Loucy (cell line): ENCODE measurements at regions not wholly inside any gene's neighbourhood (a gene's known extent, or its start where the extent isn't known, plus 50 kb on each side); places are given as distances from the start of the nearest gene placed in this dataset.

ENCODE experiments used
- EZH2phosphoT487 ChIP-seq: fragments of 200-600 bp; IDR thresholded peaks from 2 replicates; pipeline ENCODE4 v1.6.1; 2018; ENCODE audit warnings: antibody characterized with exemption, mild to moderate bottlenecking, moderate library complexity, borderline replicate concordance
- TF ChIP-seq, protein P1 (sequence below): fragments of 200-600 bp; sonication (generic); conservative IDR thresholded peaks from 2 replicates; pipeline ENCODE4 v1.5.1; 2014; ENCODE audit warnings: mild to moderate bottlenecking, antibody characterized with exemption, low read length

DNA sequence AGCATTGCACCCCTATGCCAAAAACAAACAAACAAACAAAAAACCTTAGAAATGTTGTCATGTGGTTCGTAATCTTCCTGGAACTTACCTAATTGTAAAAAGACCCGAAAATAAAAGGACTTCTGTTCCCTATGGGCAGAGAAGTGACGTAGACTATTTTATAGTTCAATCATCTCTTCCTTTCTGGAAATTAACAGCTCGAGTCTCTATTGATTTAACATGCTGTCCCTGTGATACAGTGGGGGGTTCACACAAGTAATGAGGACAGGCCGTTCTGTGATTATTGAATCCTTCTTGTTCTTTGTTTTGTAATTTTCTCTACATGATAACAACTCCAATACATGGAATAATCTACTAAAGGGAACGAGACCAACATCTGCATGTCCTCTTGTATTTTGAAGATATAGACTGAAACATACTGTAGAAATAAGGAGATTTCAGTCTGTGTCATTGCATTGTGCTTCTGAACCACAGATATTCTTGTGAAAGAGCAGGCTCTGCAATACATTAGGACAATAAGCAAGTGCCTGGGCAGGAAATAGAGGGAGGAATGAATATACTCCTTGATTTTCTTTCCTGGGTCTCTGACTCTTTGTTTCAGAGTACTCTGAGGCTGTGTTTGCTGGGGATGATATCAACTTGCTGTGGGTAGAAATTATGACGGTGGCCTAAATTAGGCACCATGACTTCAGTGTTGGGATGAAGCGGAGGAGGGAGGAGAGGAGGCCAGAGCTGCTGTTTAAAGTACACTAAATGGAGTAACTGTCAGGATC lies 65.7 kb upstream of the PPM1B start:
- TF ChIP-seq, protein P1, sequence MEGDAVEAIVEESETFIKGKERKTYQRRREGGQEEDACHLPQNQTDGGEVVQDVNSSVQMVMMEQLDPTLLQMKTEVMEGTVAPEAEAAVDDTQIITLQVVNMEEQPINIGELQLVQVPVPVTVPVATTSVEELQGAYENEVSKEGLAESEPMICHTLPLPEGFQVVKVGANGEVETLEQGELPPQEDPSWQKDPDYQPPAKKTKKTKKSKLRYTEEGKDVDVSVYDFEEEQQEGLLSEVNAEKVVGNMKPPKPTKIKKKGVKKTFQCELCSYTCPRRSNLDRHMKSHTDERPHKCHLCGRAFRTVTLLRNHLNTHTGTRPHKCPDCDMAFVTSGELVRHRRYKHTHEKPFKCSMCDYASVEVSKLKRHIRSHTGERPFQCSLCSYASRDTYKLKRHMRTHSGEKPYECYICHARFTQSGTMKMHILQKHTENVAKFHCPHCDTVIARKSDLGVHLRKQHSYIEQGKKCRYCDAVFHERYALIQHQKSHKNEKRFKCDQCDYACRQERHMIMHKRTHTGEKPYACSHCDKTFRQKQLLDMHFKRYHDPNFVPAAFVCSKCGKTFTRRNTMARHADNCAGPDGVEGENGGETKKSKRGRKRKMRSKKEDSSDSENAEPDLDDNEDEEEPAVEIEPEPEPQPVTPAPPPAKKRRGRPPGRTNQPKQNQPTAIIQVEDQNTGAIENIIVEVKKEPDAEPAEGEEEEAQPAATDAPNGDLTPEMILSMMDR, result no peak
- TF ChIP-seq EZH2phosphoT487, result no peak
